CD4-positive, alpha-beta T cell (primary cell): ENCODE measurements at regions not wholly inside any gene's neighbourhood (a gene's known extent, or its start where the extent isn't known, plus 50 kb on each side); places are given as distances from the start of the nearest gene placed in this dataset.

Experiments
- ATAC-seq: fragments of 200-7000 bp; cut with Tn5 transposase; one replicate; pipeline ENCODE4 v1.10.0; 2022; ENCODE audit warnings: mild to moderate bottlenecking; ENCODE audit not compliant: poor library complexity
- CTCF ChIA-PET: fragments of 350-600 bp; sonication (Branson Sonifier 250); formaldehyde crosslinking; loops from one replicate; lab custom pipeline; 2021; ENCODE audit warnings: antibody characterized with exemption, inconsistent platforms; lab: Charles Lee
- POLR2A ChIA-PET: fragments of 350-600 bp; sonication (Branson Sonifier 250); formaldehyde crosslinking; loops from one replicate; lab custom pipeline; 2021; ENCODE audit warnings: antibody characterized with exemption, inconsistent platforms; lab: Charles Lee
- DNase-seq, 14 experiments: peaks; one replicate each; pipeline ENCODE4 v3.0.0-alpha.2; 2013 to 2020; ENCODE audit warnings: mixed read lengths in 2 of 14
- H3K27ac ChIP-seq, 2 donors: one replicate each; pipeline versions ENCODE4 v1.5.1 to v1.7.0; 2013; ENCODE audit warnings: low read length in 2 of 2, low read depth in 1 of 2, mild to moderate bottlenecking in 1 of 2
- H3K27me3 ChIP-seq, 2 experiments: 1 replicate in 1 of 2; 2 replicates in 1 of 2; pipeline versions ENCODE4 v1.6.1 to v1.7.0; 2013; ENCODE audit warnings: low read length in 2 of 2, control low read depth in 1 of 2, mild to moderate bottlenecking in 1 of 2, moderate library complexity in 1 of 2; ENCODE audit not compliant: insufficient read depth in 2 of 2, control insufficient read depth in 1 of 2
- H3K36me3 ChIP-seq: one replicate; pipeline ENCODE4 v1.6.1; 2013; ENCODE audit warnings: low read length, control low read depth; ENCODE audit not compliant: insufficient read depth
- H3K4me1 ChIP-seq: one replicate; pipeline ENCODE4 v1.6.1; 2013; ENCODE audit warnings: low read length, control low read depth; ENCODE audit not compliant: insufficient read depth
- H3K4me3 ChIP-seq: one replicate; pipeline ENCODE4 v1.5.1; 2013; ENCODE audit warnings: mild to moderate bottlenecking, low read length, moderate library complexity
- H3K9me3 ChIP-seq, 2 experiments: 1 replicate in 1 of 2; 2 replicates in 1 of 2; pipeline versions ENCODE4 v1.6.1 to v1.7.0; 2013; ENCODE audit warnings: low read length in 2 of 2, mild to moderate bottlenecking in 2 of 2, control low read depth in 1 of 2, moderate library complexity in 1 of 2; ENCODE audit not compliant: control insufficient read depth in 1 of 2, insufficient read depth in 1 of 2
- H3K27ac Mint-ChIP-seq: one replicate; pipeline ENCODE4 v1.8.0; 2020; ENCODE audit warnings: mixed read lengths
- H3K27me3 Mint-ChIP-seq: one replicate; pipeline ENCODE4 v1.8.0; 2021; ENCODE audit warnings: mixed read lengths
- H3K36me3 Mint-ChIP-seq: one replicate; pipeline ENCODE4 v1.8.0; 2021; ENCODE audit warnings: low read depth, mixed read lengths
- H3K4me1 Mint-ChIP-seq: one replicate; pipeline ENCODE4 v1.8.0; 2021; ENCODE audit warnings: low read depth, mixed read lengths
- H3K4me3 Mint-ChIP-seq: one replicate; pipeline ENCODE4 v1.8.0; 2020; ENCODE audit warnings: mild to moderate bottlenecking, mixed read lengths
- H3K9me3 Mint-ChIP-seq: one replicate; pipeline ENCODE4 v1.8.0; 2020; ENCODE audit warnings: mixed read lengths
- intact Hi-C, 2 experiments: fragments of 100-400 bp; cut with DNase I in 1 of 2; cut with micrococcal nuclease in 1 of 2; formaldehyde crosslinking; loops; one replicate each; pipeline versions ENCODE4 v1.15.1 to v1.9.0; 2023 to 2025; cut with DNase I, micrococcal nuclease
- TF ChIP-seq, protein P1 (sequence below): fragments of 200-600 bp; IDR thresholded peaks from one replicate; pipeline ENCODE4 v1.8.0; 2022; ENCODE audit warnings: antibody characterized with exemption, mild to moderate bottlenecking

GRCh38 chr3:35194666-35195065 lies 444.7 kb upstream of the ARPP21 start:
- intact Hi-C loops = no loop called here
- no peak for ATAC-seq
- H3K4me1 Mint-ChIP-seq = no peaks in the 10 kb centered on the region
- no peak for DNase-seq
- Histone ChIP-seq H3K27me3 (no peaks in the 10 kb centered on the region), H3K4me1 (no peaks in the 10 kb centered on the region), H3K9me3 (no peaks in the 10 kb centered on the region), H3K27ac (no peak overlapping the region), H3K4me3 (no peak overlapping the region), H3K36me3 (no peaks in the 10 kb centered on the region)
- H3K27me3 Mint-ChIP-seq = no peaks in the 10 kb centered on the region
- H3K36me3 Mint-ChIP-seq = no peaks in the 10 kb centered on the region
- ChIA-PET POLR2A (interaction anchor here (0.8 kb wide), 1 partner anchor 29 kb away, joined by 3 read pairs; no protein-coding TSS in a partner anchor), CTCF (no interaction called here)
- TF ChIP-seq, protein P1, sequence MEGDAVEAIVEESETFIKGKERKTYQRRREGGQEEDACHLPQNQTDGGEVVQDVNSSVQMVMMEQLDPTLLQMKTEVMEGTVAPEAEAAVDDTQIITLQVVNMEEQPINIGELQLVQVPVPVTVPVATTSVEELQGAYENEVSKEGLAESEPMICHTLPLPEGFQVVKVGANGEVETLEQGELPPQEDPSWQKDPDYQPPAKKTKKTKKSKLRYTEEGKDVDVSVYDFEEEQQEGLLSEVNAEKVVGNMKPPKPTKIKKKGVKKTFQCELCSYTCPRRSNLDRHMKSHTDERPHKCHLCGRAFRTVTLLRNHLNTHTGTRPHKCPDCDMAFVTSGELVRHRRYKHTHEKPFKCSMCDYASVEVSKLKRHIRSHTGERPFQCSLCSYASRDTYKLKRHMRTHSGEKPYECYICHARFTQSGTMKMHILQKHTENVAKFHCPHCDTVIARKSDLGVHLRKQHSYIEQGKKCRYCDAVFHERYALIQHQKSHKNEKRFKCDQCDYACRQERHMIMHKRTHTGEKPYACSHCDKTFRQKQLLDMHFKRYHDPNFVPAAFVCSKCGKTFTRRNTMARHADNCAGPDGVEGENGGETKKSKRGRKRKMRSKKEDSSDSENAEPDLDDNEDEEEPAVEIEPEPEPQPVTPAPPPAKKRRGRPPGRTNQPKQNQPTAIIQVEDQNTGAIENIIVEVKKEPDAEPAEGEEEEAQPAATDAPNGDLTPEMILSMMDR = no peak
- peaks cover 3% of the 10 kb centered on the region for H3K9me3 Mint-ChIP-seq
- H3K27ac Mint-ChIP-seq = no peak overlapping the region
- H3K4me3 Mint-ChIP-seq = no peak overlapping the region

GRCh38 chr3:35198857-35199256 lies 440.5 kb upstream of the ARPP21 start:
- CTCF ChIA-PET = no interaction called here
- H3K4me1 ChIP-seq = no peaks in the 10 kb centered on the region
- no peaks in the 10 kb centered on the region for H3K36me3 Mint-ChIP-seq
- no peak for DNase-seq
- POLR2A ChIA-PET = no interaction called here
- no peaks in the 10 kb centered on the region for H3K4me1 Mint-ChIP-seq
- H3K4me3 Mint-ChIP-seq = no peak overlapping the region
- H3K36me3 ChIP-seq = no peaks in the 10 kb centered on the region
- H3K4me3 ChIP-seq = no peak overlapping the region
- no peaks in the 10 kb centered on the region for H3K27me3 Mint-ChIP-seq
- H3K27ac ChIP-seq = no peak overlapping the region
- no peaks in the 10 kb centered on the region for H3K9me3 ChIP-seq
- TF ChIP-seq, protein P1 = no peak
- H3K27ac Mint-ChIP-seq = no peak overlapping the region
- ATAC-seq = no peak
- no peaks in the 10 kb centered on the region for H3K27me3 ChIP-seq
- no peaks in the 10 kb centered on the region for H3K9me3 Mint-ChIP-seq
- intact Hi-C loops = no loop called here

DNA sequence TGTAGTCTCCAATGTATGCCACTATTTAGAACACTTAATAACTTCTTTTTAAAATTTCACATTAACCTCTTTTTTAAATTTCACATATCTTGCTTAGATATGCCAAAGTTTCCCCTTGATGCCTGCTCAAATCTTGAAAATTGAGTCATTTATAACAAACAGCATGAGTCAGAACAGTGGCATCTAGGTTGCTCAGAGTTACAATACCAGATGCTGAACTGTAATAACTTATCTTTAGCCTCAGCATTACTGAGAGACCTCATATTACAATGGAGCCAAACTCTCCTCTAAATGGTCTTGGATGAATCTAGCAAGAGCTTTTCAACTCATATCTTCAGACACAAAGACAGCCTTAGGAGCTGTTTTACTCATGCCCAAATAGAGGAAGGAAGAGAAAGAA lies 439.3 kb upstream of the ARPP21 start:
- DNase-seq (no peak), ATAC-seq (no peak)
- Histone ChIP-seq H3K9me3 (no peaks in the 10 kb centered on the region), H3K27ac (no peak overlapping the region), H3K4me1 (no peaks in the 10 kb centered on the region), H3K4me3 (no peak overlapping the region), H3K36me3 (no peaks in the 10 kb centered on the region), H3K27me3 (no peaks in the 10 kb centered on the region)
- H3K27me3 Mint-ChIP-seq = no peaks in the 10 kb centered on the region
- H3K27ac Mint-ChIP-seq = no peak overlapping the region
- CTCF ChIA-PET = no interaction called here
- intact Hi-C loops = no loop called here
- no peaks in the 10 kb centered on the region for H3K9me3 Mint-ChIP-seq
- TF ChIP-seq, protein P1 = no peak
- H3K4me3 Mint-ChIP-seq = no peak overlapping the region
- H3K4me1 Mint-ChIP-seq = no peaks in the 10 kb centered on the region
- no peaks in the 10 kb centered on the region for H3K36me3 Mint-ChIP-seq
- POLR2A ChIA-PET = no interaction called here
